ENCODE measurements at regions not wholly inside any gene's neighbourhood (a gene's known extent, or its start where the extent isn't known, plus 50 kb on each side); places are given as distances from the start of the nearest gene placed in this dataset.

GRCh38 chr12:4969405-4969804 lies 59.7 kb downstream of the KCNA1 start:
- no peak for DNase-seq (ENCODE audit: low read depth)

- DNase-seq (ENCODE audit: low read depth): no peak
Observed at GRCh38 chr12:4974217-4974616, 64.5 kb downstream of the KCNA1 start.

- no peak for DNase-seq (ENCODE audit: low read depth)
Observed at GRCh38 chr12:4975574-4975973, 65.9 kb downstream of the KCNA1 start.

GRCh38 chr12:4977102-4977501 lies 66.6 kb upstream of the KCNA5 start:
- DNase-seq (ENCODE audit: low read depth): no peak

- no peak for DNase-seq (ENCODE audit: low read depth)
Observed at GRCh38 chr12:4978737-4979136, 64.9 kb upstream of the KCNA5 start.

- no peak for DNase-seq (ENCODE audit: low read depth)
Observed at GRCh38 chr12:4979737-4980136, 63.9 kb upstream of the KCNA5 start.

GRCh38 chr12:4984344-4984743 lies 59.3 kb upstream of the KCNA5 start:
- DNase-seq (ENCODE audit: low read depth): no peak

GRCh38 chr12:4984971-4985370 lies 58.7 kb upstream of the KCNA5 start:
- DNase-seq (ENCODE audit: low read depth): no peak

GRCh38 chr12:4985820-4986219 lies 57.9 kb upstream of the KCNA5 start:
- DNase-seq (ENCODE audit: low read depth): no peak

- DNase-seq (ENCODE audit: low read depth): peak; percentile 0
Observed at GRCh38 chr12:4987076-4988046, 56.3 kb upstream of the KCNA5 start.

- no peak for DNase-seq (ENCODE audit: low read depth)
Observed at GRCh38 chr12:4991373-4991772, 52.3 kb upstream of the KCNA5 start.

- no peak for DNase-seq (ENCODE audit: low read depth)
Observed at GRCh38 chr12:4991801-4992200, 51.9 kb upstream of the KCNA5 start.

GRCh38 chr12:4992871-4993270 lies 50.8 kb upstream of the KCNA5 start:
- DNase-seq (ENCODE audit: low read depth): no peak

Measured in renal cortical epithelial cell (primary cell).